WTC11 (cell line): ENCODE measurements at regions not wholly inside any gene's neighbourhood (a gene's known extent, or its start where the extent isn't known, plus 50 kb on each side); places are given as distances from the start of the nearest gene placed in this dataset.
A peak's percentile ranks its signal among the peaks of the same experiment; 100 is the strongest.

Experiments
- ATAC-seq: fragments of 200-7000 bp; cut with Tn5 transposase; 2 replicates; pipeline ENCODE4 v1.10.0; 2021; ENCODE audit warnings: mild to moderate bottlenecking, moderate library complexity
- CTCF ChIA-PET: fragments of 300-600 bp; sonication (Branson Sonifier 250); formaldehyde crosslinking; loops from one replicate; lab custom pipeline; 2021; ENCODE audit warnings: antibody characterized with exemption; lab: Charles Lee
- POLR2A ChIA-PET: fragments of 350-600 bp; sonication (Branson Sonifier 250); formaldehyde crosslinking; loops from one replicate; lab custom pipeline; 2021; ENCODE audit warnings: antibody characterized with exemption; lab: Charles Lee
- DNase-seq: peaks from one replicate; pipeline ENCODE4 v3.0.0; 2021; ENCODE audit warnings: low spot score
- H3K27ac Mint-ChIP-seq: 2 replicates; pipeline ENCODE4 v1.8.0; 2021; ENCODE audit warnings: mixed read lengths
- H3K27me3 Mint-ChIP-seq: 2 replicates; pipeline ENCODE4 v1.8.0; 2021; ENCODE audit warnings: low read depth, mild to moderate bottlenecking, moderate library complexity, mixed read lengths
- H3K36me3 Mint-ChIP-seq: 2 replicates; pipeline ENCODE4 v1.8.0; 2021; ENCODE audit warnings: mixed read lengths
- H3K4me1 Mint-ChIP-seq: 2 replicates; pipeline ENCODE4 v1.8.0; 2022; ENCODE audit warnings: mixed read lengths
- H3K4me3 Mint-ChIP-seq: 2 replicates; pipeline ENCODE4 v1.8.0; 2021; ENCODE audit warnings: mild to moderate bottlenecking, moderate library complexity, mixed read lengths
- H3K9me3 Mint-ChIP-seq: 2 replicates; pipeline ENCODE4 v1.8.0; 2021; ENCODE audit warnings: mixed read lengths
- CTCF ChIP-seq: fragments of 200-600 bp; IDR thresholded peaks from 2 replicates; pipeline ENCODE4 v1.8.0; 2022; ENCODE audit warnings: antibody characterized with exemption
- E2F1 ChIP-seq: sonication (generic); formaldehyde crosslinking; IDR thresholded peaks from 2 replicates; pipeline ENCODE4 v1.8.0; 2022; ENCODE audit warnings: mild to moderate bottlenecking, missing genetic modification reagents
- ETV6 ChIP-seq: sonication (generic); formaldehyde crosslinking; IDR thresholded peaks from 2 replicates; pipeline ENCODE4 v1.8.1; 2022; ENCODE audit warnings: mild to moderate bottlenecking, missing genetic modification reagents
- GRHL2 ChIP-seq: fragments of 250-450 bp; sonication (Bioruptor Pico); IDR thresholded peaks from 2 replicates; pipeline ENCODE4 v1.8.0; 2022; ENCODE audit warnings: mild to moderate bottlenecking, moderate library complexity; ENCODE audit not compliant: insufficient replicate concordance, severe bottlenecking
- HMGXB4 ChIP-seq: sonication (generic); formaldehyde crosslinking; IDR thresholded peaks from 2 replicates; pipeline ENCODE4 v1.8.1; 2023; ENCODE audit warnings: mild to moderate bottlenecking, moderate library complexity, missing genetic modification reagents
- JAZF1 ChIP-seq: fragments of 250-450 bp; sonication (Bioruptor Pico); IDR thresholded peaks from 2 replicates; pipeline ENCODE4 v1.9.0; 2021; ENCODE audit warnings: moderate library complexity, mild to moderate bottlenecking, inconsistent platforms
- MYBL2 ChIP-seq: sonication (generic); formaldehyde crosslinking; IDR thresholded peaks from 2 replicates; pipeline ENCODE4 v1.8.1; 2023; ENCODE audit warnings: mild to moderate bottlenecking, moderate library complexity, missing genetic modification reagents
- NFATC4 ChIP-seq: fragments of 250-450 bp; sonication (Bioruptor Pico); IDR thresholded peaks from 2 replicates; pipeline ENCODE4 v1.9.0; 2021; ENCODE audit warnings: mild to moderate bottlenecking
- NR1H2 ChIP-seq: sonication (generic); formaldehyde crosslinking; IDR thresholded peaks from 2 replicates; pipeline ENCODE4 v1.9.0; 2021; ENCODE audit warnings: mild to moderate bottlenecking, moderate library complexity, missing genetic modification reagents
- RORB ChIP-seq: fragments of 250-450 bp; sonication (Bioruptor Pico); IDR thresholded peaks from 2 replicates; pipeline ENCODE4 v1.9.0; 2021; ENCODE audit warnings: mild to moderate bottlenecking
- SP1 ChIP-seq: sonication (generic); formaldehyde crosslinking; conservative IDR thresholded peaks from 2 replicates; pipeline ENCODE4 v1.8.1; 2022; ENCODE audit warnings: missing genetic modification reagents
- STAT6 ChIP-seq: sonication (generic); formaldehyde crosslinking; conservative IDR thresholded peaks from 2 replicates; pipeline ENCODE4 v1.8.1; 2023; ENCODE audit warnings: mild to moderate bottlenecking, low read depth, missing genetic modification reagents, moderate library complexity
- TP53 ChIP-seq: sonication (generic); formaldehyde crosslinking; IDR thresholded peaks from 2 replicates; pipeline ENCODE4 v1.8.1; 2023; ENCODE audit warnings: mild to moderate bottlenecking, missing genetic modification reagents
- ZNF232 ChIP-seq: sonication (generic); formaldehyde crosslinking; IDR thresholded peaks from 2 replicates; pipeline ENCODE4 v1.8.0; 2022; ENCODE audit warnings: mild to moderate bottlenecking, missing genetic modification reagents
- ZNF317 ChIP-seq: sonication (generic); formaldehyde crosslinking; IDR thresholded peaks from 2 replicates; pipeline ENCODE4 v1.8.1; 2023; ENCODE audit warnings: low read depth, mild to moderate bottlenecking, moderate library complexity, missing genetic modification reagents, borderline replicate concordance
- ZNF396 ChIP-seq: fragments of 250-450 bp; sonication (Bioruptor Pico); IDR thresholded peaks from 2 replicates; pipeline ENCODE4 v1.8.0; 2021; ENCODE audit warnings: mild to moderate bottlenecking, moderate library complexity, borderline replicate concordance
- ZNF671 ChIP-seq: fragments of 250-450 bp; sonication (Bioruptor Pico); IDR thresholded peaks from 2 replicates; pipeline ENCODE4 v1.8.0; 2021; ENCODE audit warnings: mild to moderate bottlenecking
- TF ChIP-seq, protein P1 (sequence below): sonication (generic); formaldehyde crosslinking; IDR thresholded peaks from 2 replicates; pipeline ENCODE4 v1.8.0; 2022; ENCODE audit warnings: mild to moderate bottlenecking, missing genetic modification reagents
- TF ChIP-seq, protein P2 (sequence below): fragments of 250-450 bp; sonication (Bioruptor Pico); IDR thresholded peaks from 2 replicates; pipeline ENCODE4 v1.9.0; 2021; ENCODE audit warnings: moderate library complexity, mild to moderate bottlenecking, inconsistent platforms, borderline replicate concordance

- TF ChIP-seq HMGXB4 (no peak), ETV6 (CRISPR knock-in tag) (no peak), SP1 (no peak), ZNF396 (CRISPR knock-in tag) (no peak), ZNF671 (CRISPR knock-in tag) (no peak)
- TF ChIP-seq, all 79 proteins: peak for 0
Measured at GRCh38 chr12:94074216-94074979, 74.0 kb upstream of the PLXNC1 start (continued).

DNA sequence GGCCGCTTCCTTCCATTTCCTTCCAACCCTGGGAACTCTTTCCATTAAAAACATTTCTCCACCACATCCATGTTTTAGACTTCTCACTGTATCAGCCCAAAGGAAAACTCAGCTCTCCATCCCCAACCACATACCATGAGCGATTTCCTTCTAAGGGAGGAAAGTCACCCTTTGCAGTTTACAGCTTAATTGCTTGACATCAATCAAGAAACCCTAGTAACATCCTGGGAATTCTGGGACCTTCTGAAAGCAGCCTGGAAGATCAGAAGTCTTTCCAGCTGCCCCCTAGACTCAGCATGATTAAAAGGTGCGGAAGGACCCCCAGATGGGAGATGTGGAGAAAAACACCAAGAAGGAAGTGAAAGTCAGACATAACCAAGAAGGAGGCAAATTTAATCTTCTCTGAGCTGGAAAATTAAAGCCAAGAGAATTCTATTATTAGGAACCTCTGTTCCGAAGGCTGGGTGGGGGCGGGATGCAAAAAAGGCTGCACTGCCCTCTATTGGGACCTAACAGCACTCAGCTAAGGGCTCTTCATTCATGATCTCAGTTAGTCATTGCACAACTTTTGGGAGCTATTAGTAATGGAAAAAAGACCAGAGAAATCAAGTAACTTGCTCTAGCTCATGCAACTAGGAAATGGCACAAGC is 73.3 kb upstream of the PLXNC1 start:
- no peak overlapping the region for H3K4me3 Mint-ChIP-seq
- POLR2A ChIA-PET: interaction anchor here (0.6 to 1.1 kb wide), 6 partner anchors 180 to 508 kb away, joined by 3 to 8 read pairs (median 4); partner anchors contain the start of gene CRADD

GRCh38 chr12:94077209-94077608 is 71.2 kb upstream of the PLXNC1 start:
- Mint-ChIP-seq H3K36me3 (no peaks in the 10 kb centered on the region), H3K9me3 (no peaks in the 10 kb centered on the region), H3K4me1 (peaks cover 17% of the 10 kb centered on the region), H3K27me3 (no peaks in the 10 kb centered on the region), H3K4me3 (no peak overlapping the region), H3K27ac (no peak overlapping the region)
- ATAC-seq (no peak), DNase-seq (no peak)
- ChIA-PET POLR2A (interaction anchor here (0.6 kb wide), 1 partner anchor 9 kb away, joined by 6 read pairs; no protein-coding TSS in a partner anchor), CTCF (interaction anchor here (3.1 to 6.7 kb wide), 2 partner anchors 24 to 182 kb away, joined by 22 to 98 read pairs; no protein-coding TSS in a partner anchor)
- TF ChIP-seq, protein P1, sequence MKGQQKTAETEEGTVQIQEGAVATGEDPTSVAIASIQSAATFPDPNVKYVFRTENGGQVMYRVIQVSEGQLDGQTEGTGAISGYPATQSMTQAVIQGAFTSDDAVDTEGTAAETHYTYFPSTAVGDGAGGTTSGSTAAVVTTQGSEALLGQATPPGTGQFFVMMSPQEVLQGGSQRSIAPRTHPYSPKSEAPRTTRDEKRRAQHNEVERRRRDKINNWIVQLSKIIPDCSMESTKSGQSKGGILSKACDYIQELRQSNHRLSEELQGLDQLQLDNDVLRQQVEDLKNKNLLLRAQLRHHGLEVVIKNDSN (CRISPR knock-in tag): no peak
- no peak for TF ChIP-seq NR1H2 (CRISPR knock-in tag)
- TF ChIP-seq NFATC4: no peak
- TF ChIP-seq ZNF317 (CRISPR knock-in tag): no peak
- no peak for TF ChIP-seq E2F1 (CRISPR knock-in tag)
- TF ChIP-seq JAZF1 (CRISPR knock-in tag): no peak
- no peak for TF ChIP-seq MYBL2 (CRISPR knock-in tag)
- TF ChIP-seq TP53: no peak
- no peak for TF ChIP-seq STAT6 (CRISPR knock-in tag)
- TF ChIP-seq SP1: no peak

More for the DNA sequence above, 73.3 kb upstream of the PLXNC1 start:
- CTCF ChIA-PET: interaction anchor here (0.5 to 6.7 kb wide), 53 partner anchors 9 to 1187 kb away, joined by 3 to 98 read pairs (median 4); partner anchors contain the start of genes CRADD and SOCS2
- ATAC-seq (peak; percentile 85), DNase-seq (no peak)
- H3K27me3 Mint-ChIP-seq: no peaks in the 10 kb centered on the region
- H3K36me3 Mint-ChIP-seq: no peaks in the 10 kb centered on the region
- TF ChIP-seq GRHL2 (CRISPR knock-in tag) (no peak), RORB (CRISPR knock-in tag) (no peak), CTCF (0 out of 2 replicates have a peak, but pooled peaks have one; percentile 24), ZNF232 (CRISPR knock-in tag) (no peak)
- TF ChIP-seq, protein P2, sequence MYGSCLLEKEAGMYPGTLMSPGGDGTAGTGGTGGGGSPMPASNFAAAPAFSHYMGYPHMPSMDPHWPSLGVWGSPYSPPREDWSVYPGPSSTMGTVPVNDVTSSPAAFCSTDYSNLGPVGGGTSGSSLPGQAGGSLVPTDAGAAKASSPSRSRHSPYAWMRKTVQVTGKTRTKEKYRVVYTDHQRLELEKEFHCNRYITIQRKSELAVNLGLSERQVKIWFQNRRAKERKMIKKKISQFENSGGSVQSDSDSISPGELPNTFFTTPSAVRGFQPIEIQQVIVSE (CRISPR knock-in tag): no peak
- H3K27ac Mint-ChIP-seq: no peak overlapping the region
- no peaks in the 10 kb centered on the region for H3K9me3 Mint-ChIP-seq
- H3K4me1 Mint-ChIP-seq: peaks cover 17% of the 10 kb centered on the region
